Mesenchymal stem cell (in vitro differentiated cells and primary cell): ENCODE measurements at regions not wholly inside any gene's neighbourhood (a gene's known extent, or its start where the extent isn't known, plus 50 kb on each side); places are given as distances from the start of the nearest gene placed in this dataset.

Source experiments
- DNase-seq: peaks from one replicate; pipeline ENCODE4 v3.0.0-alpha.2; 2013
- H2AFZ ChIP-seq: one replicate; pipeline ENCODE4 v1.6.1; 2013; ENCODE audit warnings: low read depth, mild to moderate bottlenecking, control low read depth, inconsistent platforms, low read length, moderate library complexity
- H2AK5ac ChIP-seq: 2 replicates; pipeline ENCODE4 v1.6.1; 2013; ENCODE audit warnings: low read length, moderate library complexity, mild to moderate bottlenecking, inconsistent platforms; ENCODE audit not compliant: severe bottlenecking
- H2BK120ac ChIP-seq: one replicate; pipeline ENCODE4 v1.6.1; 2013; ENCODE audit warnings: low read depth, mild to moderate bottlenecking, inconsistent platforms, low read length, moderate library complexity
- H2BK12ac ChIP-seq, 2 experiments: one replicate each; pipeline ENCODE4 v1.6.1; 2013; ENCODE audit warnings: inconsistent platforms in 2 of 2, low read length in 2 of 2, mild to moderate bottlenecking in 2 of 2, moderate library complexity in 2 of 2, control low read depth in 1 of 2
- H2BK15ac ChIP-seq: one replicate; pipeline ENCODE4 v1.6.1; 2013; ENCODE audit warnings: mild to moderate bottlenecking, low read depth, inconsistent platforms; ENCODE audit not compliant: poor library complexity, severe bottlenecking
- H2BK5ac ChIP-seq: 2 replicates; pipeline ENCODE4 v1.6.1; 2013; ENCODE audit warnings: low read depth, mild to moderate bottlenecking, low read length, control low read depth, inconsistent platforms; ENCODE audit not compliant: poor library complexity, severe bottlenecking
- H3K14ac ChIP-seq, 2 experiments: one replicate each; pipeline ENCODE4 v1.6.1; 2013; ENCODE audit warnings: inconsistent platforms in 2 of 2, low read length in 2 of 2, control low read depth in 1 of 2, mild to moderate bottlenecking in 1 of 2, moderate library complexity in 1 of 2
- H3K18ac ChIP-seq, 2 experiments: one replicate each; pipeline ENCODE4 v1.6.1; 2013; ENCODE audit warnings: inconsistent platforms in 2 of 2, low read length in 2 of 2, control low read depth in 1 of 2, low read depth in 1 of 2, mild to moderate bottlenecking in 1 of 2
- H3K23ac ChIP-seq, 2 experiments: one replicate each; pipeline ENCODE4 v1.6.1; 2013; ENCODE audit warnings: inconsistent platforms in 2 of 2, low read length in 2 of 2, mild to moderate bottlenecking in 2 of 2, moderate library complexity in 2 of 2, control low read depth in 1 of 2
- H3K27ac ChIP-seq: 2 replicates; pipeline ENCODE4 v1.5.1; 2013; ENCODE audit warnings: mild to moderate bottlenecking, moderate library complexity, low read length, control low read depth, inconsistent platforms; ENCODE audit not compliant: poor library complexity, severe bottlenecking
- H3K27me3 ChIP-seq, 2 experiments: 2 replicates each; pipeline versions ENCODE4 v1.6.1 to v1.7.0; 2013; ENCODE audit warnings: low read length in 2 of 2, mild to moderate bottlenecking in 2 of 2, moderate library complexity in 2 of 2, control low read depth in 1 of 2, inconsistent platforms in 1 of 2; ENCODE audit not compliant: control insufficient read depth in 1 of 2, insufficient read depth in 1 of 2
- H3K36me3 ChIP-seq, 2 experiments: 2 replicates each; pipeline versions ENCODE4 v1.6.1 to v1.7.0; 2013; ENCODE audit warnings: low read length in 2 of 2, control low read depth in 1 of 2, inconsistent platforms in 1 of 2, low read depth in 1 of 2, mild to moderate bottlenecking in 1 of 2; ENCODE audit not compliant: insufficient read depth in 2 of 2, control insufficient read depth in 1 of 2
- H3K4ac ChIP-seq, 2 experiments: one replicate each; pipeline ENCODE4 v1.6.1; 2013; ENCODE audit warnings: inconsistent platforms in 2 of 2, low read length in 2 of 2, mild to moderate bottlenecking in 2 of 2, moderate library complexity in 2 of 2, control low read depth in 1 of 2, low read depth in 1 of 2
- H3K4me1 ChIP-seq: 2 replicates; pipeline ENCODE4 v1.6.1; 2013; ENCODE audit warnings: low read depth, low read length, control low read depth; ENCODE audit not compliant: control insufficient read depth, insufficient read depth
- H3K4me2 ChIP-seq: 2 replicates; pipeline ENCODE4 v1.6.1; 2013; ENCODE audit warnings: low read length, mild to moderate bottlenecking, inconsistent platforms; ENCODE audit not compliant: poor library complexity, severe bottlenecking
- H3K4me3 ChIP-seq, 2 experiments: 2 replicates each; pipeline versions ENCODE4 v1.5.1 to v1.7.0; 2013; ENCODE audit warnings: low read length in 2 of 2, mild to moderate bottlenecking in 2 of 2, control low read depth in 1 of 2, low read depth in 1 of 2; ENCODE audit not compliant: insufficient read depth in 1 of 2
- H3K79me1 ChIP-seq: replicated peaks from 2 replicates; pipeline ENCODE4 v1.6.1; 2013; ENCODE audit warnings: mild to moderate bottlenecking, control low read depth, low read length, inconsistent platforms; ENCODE audit not compliant: poor library complexity, severe bottlenecking
- H3K9ac ChIP-seq: 2 replicates; pipeline ENCODE4 v1.7.0; 2013; ENCODE audit warnings: mild to moderate bottlenecking, low read length, moderate library complexity
- H3K9me3 ChIP-seq: 2 replicates; pipeline ENCODE4 v1.7.0; 2013; ENCODE audit warnings: mild to moderate bottlenecking, low read length; ENCODE audit not compliant: control insufficient read depth
- H4K8ac ChIP-seq: one replicate; pipeline ENCODE4 v1.6.1; 2013; ENCODE audit warnings: inconsistent platforms, mild to moderate bottlenecking, low read length, moderate library complexity
- H4K91ac ChIP-seq: one replicate; pipeline ENCODE4 v1.6.1; 2013; ENCODE audit warnings: mild to moderate bottlenecking, low read length, inconsistent platforms
- WGBS: methylation state at CpG from one replicate; pipeline ENCODE4 v1.1.7; 2013; ENCODE audit warnings: mixed read lengths; 5-methylcytosine and 5-hydroxymethylcytosine counted together

DNA sequence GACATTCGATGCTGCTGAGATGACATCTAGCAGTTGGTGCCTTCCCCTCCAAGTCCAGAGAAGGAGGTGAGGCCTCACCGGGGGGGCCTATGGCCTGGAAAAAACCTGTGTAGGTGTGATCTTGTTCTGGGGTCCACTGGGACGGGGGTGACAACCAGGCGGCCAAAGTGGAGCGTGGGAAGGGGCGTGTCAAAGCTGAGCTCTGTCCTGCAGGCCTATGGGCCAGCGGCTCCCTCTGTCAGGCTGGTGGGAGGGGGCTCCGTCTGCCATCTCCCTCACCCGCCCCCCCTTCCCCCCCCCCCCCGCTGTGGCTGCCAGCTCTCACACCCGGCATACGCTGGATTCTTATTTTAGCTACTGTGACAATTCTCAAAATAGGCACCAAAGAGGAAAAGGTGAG lies 56.7 kb upstream of the UQCRFS1 start:
- Histone ChIP-seq H3K4me1 (no peaks in the 10 kb centered on the region), H2BK120ac (no peak overlapping the region), H2BK5ac (no peak overlapping the region), H3K9me3 (no peaks in the 10 kb centered on the region), H3K14ac (no peak overlapping the region), H3K4me3 (no peak overlapping the region), H3K4ac (no peak overlapping the region), H3K79me1 (no peaks in the 10 kb centered on the region), H3K27me3 (peaks cover 0 to 44% of the 10 kb centered on the region in 2 experiments), H3K18ac (no peak overlapping the region), H4K8ac (no peak overlapping the region), H2BK12ac (no peak overlapping the region), H2AK5ac (no peak overlapping the region), H3K36me3 (no peaks in the 10 kb centered on the region), H3K9ac (no peak overlapping the region), H2BK15ac (no peak overlapping the region), H3K27ac (no peak overlapping the region), H2AFZ (no peak overlapping the region), H4K91ac (no peak overlapping the region), H3K4me2 (no peak overlapping the region), H3K23ac (no peak overlapping the region)
- 80% methylated on average over 7 of the region's 12 CpGs for WGBS
- no peak for DNase-seq

DNA sequence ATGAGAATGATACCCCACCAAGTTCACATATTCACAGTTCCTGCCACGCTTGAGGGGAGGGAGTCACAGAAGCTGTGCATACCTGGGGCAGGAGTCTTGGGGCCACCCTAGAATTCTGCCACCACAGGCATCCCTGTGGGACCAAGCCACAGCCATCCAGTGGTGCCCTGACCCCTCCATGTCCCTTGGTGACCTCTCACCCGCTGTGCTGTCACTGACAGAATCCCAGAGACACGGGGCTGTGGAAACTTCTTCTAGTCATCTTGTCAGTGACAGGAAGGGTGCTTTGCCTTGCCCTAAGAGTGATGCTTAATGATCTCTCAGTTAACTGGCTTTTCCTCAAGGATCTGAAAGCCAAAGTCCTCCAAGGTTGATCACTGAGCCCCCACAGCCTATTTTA lies 58.4 kb upstream of the UQCRFS1 start:
- Histone ChIP-seq H2BK15ac (no peak overlapping the region), H3K18ac (no peak overlapping the region), H3K23ac (no peak overlapping the region), H3K36me3 (no peaks in the 10 kb centered on the region), H2AK5ac (no peak overlapping the region), H3K27me3 (peaks cover 0 to 42% of the 10 kb centered on the region in 2 experiments), H3K9me3 (no peaks in the 10 kb centered on the region), H4K8ac (no peak overlapping the region), H3K4me2 (no peak overlapping the region), H3K79me1 (no peaks in the 10 kb centered on the region), H2BK12ac (no peak overlapping the region), H3K4me3 (no peak overlapping the region), H3K4ac (no peak overlapping the region), H2BK5ac (no peak overlapping the region), H3K4me1 (no peaks in the 10 kb centered on the region), H2BK120ac (no peak overlapping the region), H3K9ac (no peak overlapping the region), H3K27ac (no peak overlapping the region), H3K14ac (no peak overlapping the region), H4K91ac (no peak overlapping the region), H2AFZ (no peak overlapping the region)
- no peak for DNase-seq
- 66% methylated on average over 3 of the region's 3 CpGs for WGBS

- Histone ChIP-seq H3K9ac (no peak overlapping the region), H3K4me1 (no peaks in the 10 kb centered on the region), H3K23ac (no peak overlapping the region), H3K27ac (no peak overlapping the region), H2BK15ac (no peak overlapping the region), H4K8ac (no peak overlapping the region), H3K36me3 (no peaks in the 10 kb centered on the region), H3K4me2 (no peak overlapping the region), H3K79me1 (no peaks in the 10 kb centered on the region), H2AFZ (no peak overlapping the region), H2BK120ac (no peak overlapping the region), H2BK5ac (no peak overlapping the region), H3K14ac (no peak overlapping the region), H3K9me3 (no peaks in the 10 kb centered on the region), H3K4me3 (no peak overlapping the region), H2AK5ac (no peak overlapping the region), H3K4ac (no peak overlapping the region), H2BK12ac (no peak overlapping the region), H3K27me3 (peaks cover 0 to 42% of the 10 kb centered on the region in 2 experiments), H3K18ac (no peak overlapping the region), H4K91ac (no peak overlapping the region)
- 75% methylated on average over 4 of the region's 4 CpGs for WGBS
- DNase-seq, result no peak
Observed at GRCh38 chr19:29271911-29272310, 59.0 kb upstream of the UQCRFS1 start.

- Histone ChIP-seq H3K4ac (no peak overlapping the region), H2BK15ac (no peak overlapping the region), H3K18ac (no peak overlapping the region), H3K79me1 (no peaks in the 10 kb centered on the region), H3K14ac (no peak overlapping the region), H3K4me2 (no peak overlapping the region), H2BK12ac (no peak overlapping the region), H2BK120ac (no peak overlapping the region), H3K9me3 (no peaks in the 10 kb centered on the region), H2AK5ac (no peak overlapping the region), H3K9ac (no peak overlapping the region), H3K36me3 (no peaks in the 10 kb centered on the region), H3K4me3 (no peak overlapping the region), H2AFZ (no peak overlapping the region), H3K4me1 (no peaks in the 10 kb centered on the region), H3K23ac (no peak overlapping the region), H2BK5ac (no peak overlapping the region), H4K8ac (no peak overlapping the region), H4K91ac (no peak overlapping the region), H3K27ac (no peak overlapping the region), H3K27me3 (peaks cover 0 to 35% of the 10 kb centered on the region in 2 experiments)
- DNase-seq, result no peak
- WGBS, result 84% methylated on average over 8 of the region's 8 CpGs
Observed at GRCh38 chr19:29273000-29273640, 60.2 kb upstream of the UQCRFS1 start.
